ENCODE measurements at regions not wholly inside any gene's neighbourhood (a gene's known extent, or its start where the extent isn't known, plus 50 kb on each side); places are given as distances from the start of the nearest gene placed in this dataset.

- DNase-seq (ENCODE audit: low read depth in 1 of 2, low spot score in 1 of 2), result no peak
- no peak overlapping the region for H3K4me3 ChIP-seq
- WGBS (ENCODE audit: missing lambda C conversion rate), result no CpG with 5 or more reads among the region's 2 CpGs
- no peak overlapping the region for H3K4me2 ChIP-seq
- CTCF ChIA-PET, result interaction anchor here (1.7 kb wide), 1 partner anchor 13 kb away, joined by 5 read pairs; no protein-coding TSS in a partner anchor
- no peak for FAIRE-seq
- H3K9me3 ChIP-seq, result no peaks in the 10 kb centered on the region
- no peak overlapping the region for H3K27ac ChIP-seq
- no peak for ATAC-seq
- no peak for TF ChIP-seq FOXS1 (CRISPR knock-in tag; IDR thresholded peaks at IDR 0.05)
- no peak for TF ChIP-seq HOXB13 (CRISPR knock-in tag; IDR thresholded peaks at IDR 0.05; ENCODE audit: low read depth)
- no peak for TF ChIP-seq HOXA7 (CRISPR knock-in tag; IDR thresholded peaks at IDR 0.05)
- TF ChIP-seq RFX5 (IDR thresholded peaks at IDR 0.05), result no peak
- TF ChIP-seq POLR2A (IDR thresholded peaks at IDR 0.05; ENCODE audit: low read length), result no peak
- TF ChIP-seq RNF2 (IDR thresholded peaks at IDR 0.05; ENCODE audit: borderline replicate concordance, low read depth), result no peak
- TF ChIP-seq CTCF (IDR thresholded peaks at IDR 0.05), result no peak
- TF ChIP-seq USF2 (IDR thresholded peaks at IDR 0.05), result no peak
- TF ChIP-seq ZSCAN20 (CRISPR knock-in tag; IDR thresholded peaks at IDR 0.05), result no peak
- no peak for TF ChIP-seq RARB (CRISPR knock-in tag; IDR thresholded peaks at IDR 0.05)
- TF ChIP-seq ZNF302 (CRISPR knock-in tag; IDR thresholded peaks at IDR 0.05), result no peak
- TF ChIP-seq CBX8 (IDR thresholded peaks at IDR 0.05), result no peak
- no peak for TF ChIP-seq NFE2L2 (conservative IDR thresholded peaks at IDR 0.05; ENCODE audit: low read length)
- no peak for TF ChIP-seq SREBF2 (IDR thresholded peaks at IDR 0.05)
- no peak for TF ChIP-seq MAZ (IDR thresholded peaks at IDR 0.05; ENCODE audit: borderline replicate concordance, low read depth, low read length)
- H3K4me1 ChIP-seq, result no peaks in the 10 kb centered on the region
- POLR2A ChIA-PET, result no interaction called here
Observed at GRCh38 chr4:101512416-101512815, 165.1 kb upstream of the PPP3CA start.

GRCh38 chr4:101501421-101501820 lies 154.1 kb upstream of the PPP3CA start:
- H3K4me2 ChIP-seq, result no peak overlapping the region
- H3K4me1 ChIP-seq, result no peaks in the 10 kb centered on the region
- CTCF ChIA-PET, result no interaction called here
- no peaks in the 10 kb centered on the region for H3K9me3 ChIP-seq
- no peak for TF ChIP-seq POLR2AphosphoS2 (conservative IDR thresholded peaks at IDR 0.05; ENCODE audit: low read length)
- no peak for TF ChIP-seq JUN (IDR thresholded peaks at IDR 0.05)
- no peak for TF ChIP-seq EHF (CRISPR knock-in tag; IDR thresholded peaks at IDR 0.05)
- no peak for TF ChIP-seq RCOR1 (IDR thresholded peaks at IDR 0.05; ENCODE audit: low read depth, low read length)
- TF ChIP-seq MAZ (IDR thresholded peaks at IDR 0.05; ENCODE audit: borderline replicate concordance, low read depth, low read length), result no peak
- no peak for TF ChIP-seq HOXB13 (CRISPR knock-in tag; IDR thresholded peaks at IDR 0.05; ENCODE audit: low read depth)
- TF ChIP-seq HDAC2 (IDR thresholded peaks at IDR 0.05), result no peak
- TF ChIP-seq SREBF2 (IDR thresholded peaks at IDR 0.05), result no peak
- no peak for TF ChIP-seq FOSB (CRISPR knock-in tag; IDR thresholded peaks at IDR 0.05)
- TF ChIP-seq REST (IDR thresholded peaks at IDR 0.05), result no peak
- TF ChIP-seq CTCF (IDR thresholded peaks at IDR 0.05), result no peak
- TF ChIP-seq EP300 (IDR thresholded peaks at IDR 0.05), result no peak
- no peak for TF ChIP-seq RAD21 (conservative IDR thresholded peaks at IDR 0.05 in 1 of 2, IDR thresholded peaks at IDR 0.05 in 1 of 2)
- no peak for TF ChIP-seq NR3C1 (IDR thresholded peaks at IDR 0.05)
- TF ChIP-seq BHLHE40 (IDR thresholded peaks at IDR 0.05; ENCODE audit: low read depth, low read length), result no peak
- no peak for TF ChIP-seq ZNF302 (CRISPR knock-in tag; IDR thresholded peaks at IDR 0.05)
- TF ChIP-seq CBX2 (IDR thresholded peaks at IDR 0.05; ENCODE audit: borderline replicate concordance, low read depth), result no peak
- no peak for DNase-seq (ENCODE audit: low read depth in 1 of 2, low spot score in 1 of 2)
- POLR2A ChIA-PET, result no interaction called here
- H3K27ac ChIP-seq, result no peak overlapping the region
- no peak for ATAC-seq
- no peak for FAIRE-seq
- H3K4me3 ChIP-seq, result no peak overlapping the region
